ENCODE measurements at regions not wholly inside any gene's neighbourhood (a gene's known extent, or its start where the extent isn't known, plus 50 kb on each side); places are given as distances from the start of the nearest gene placed in this dataset.

GRCh38 chr5:42148813-42149212 is 223.7 kb downstream of the FBXO4 start:
- H3K79me2 ChIP-seq (ENCODE audit: insufficient read depth, low read length): no peaks in the 10 kb centered on the region

More at GRCh38 chr5:42148813-42149212, 223.7 kb downstream of the FBXO4 start:
- Histone ChIP-seq H3T11ph (ENCODE audit: low read length) (no peak overlapping the region), H2BK12ac (ENCODE audit: insufficient read length, low read depth, low read length) (no peak overlapping the region), H4K91ac (ENCODE audit: insufficient read length, low read depth, low read length) (no peak overlapping the region), H2BK20ac (ENCODE audit: low read depth, low read length, poor library complexity, severe bottlenecking) (no peak overlapping the region), H3K27me3 (ENCODE audit: insufficient read depth, low read length) (no peaks in the 10 kb centered on the region), H2AK5ac (ENCODE audit: insufficient read length, low read length) (no peak overlapping the region), H3K23me2 (ENCODE audit: insufficient read length, low read depth, low read length, poor library complexity, severe bottlenecking) (no peaks in the 10 kb centered on the region), H3K4ac (ENCODE audit: low read depth, low read length) (no peak overlapping the region), H4K20me1 (ENCODE audit: control insufficient read depth, insufficient read depth, insufficient read length) (no peaks in the 10 kb centered on the region), H3K9ac (ENCODE audit: extremely low read depth, insufficient read length, low read length) (no peak overlapping the region), H3K4me2 (ENCODE audit: insufficient read depth, insufficient read length, low read length) (no peak overlapping the region), H2BK15ac (ENCODE audit: low read depth, low read length) (no peak overlapping the region), H2BK120ac (ENCODE audit: low read depth, low read length, poor library complexity, severe bottlenecking) (no peak overlapping the region), H3K18ac (ENCODE audit: insufficient read length, low read depth, low read length) (no peak overlapping the region), H3K9me3 (ENCODE audit: control insufficient read depth, low read depth, low read length) (no peaks in the 10 kb centered on the region), H3K79me1 (ENCODE audit: insufficient read depth, low read depth, low read length, poor library complexity, severe bottlenecking) (no peaks in the 10 kb centered on the region), H2BK5ac (ENCODE audit: insufficient read length, low read length) (no peak overlapping the region), H4K5ac (ENCODE audit: insufficient read length, low read depth, low read length) (no peak overlapping the region), H3K23ac (ENCODE audit: insufficient read length, low read depth, low read length) (no peak overlapping the region), H3K14ac (ENCODE audit: insufficient read depth, low read length) (no peak overlapping the region), H3K56ac (ENCODE audit: insufficient read length, low read depth, low read length) (no peak overlapping the region), H3K4me1 (ENCODE audit: insufficient read depth, low read length) (no peaks in the 10 kb centered on the region), H4K8ac (replicated peaks; ENCODE audit: insufficient read length, low read depth, low read length) (no peak overlapping the region), H3K27ac (ENCODE audit: insufficient read length, low read depth, low read length) (no peak overlapping the region), H2AFZ (ENCODE audit: low read length) (no peak overlapping the region)
- no peaks in the 10 kb centered on the region for H3K4me1 Mint-ChIP-seq
- no peak overlapping the region for H3K27ac Mint-ChIP-seq
- H3K4me3 Mint-ChIP-seq: no peak overlapping the region
- H3K36me3 Mint-ChIP-seq (ENCODE audit: insufficient read depth in 1 of 3, low read depth in 3 of 3): peaks cover 17 to 34% (median 25%) of the 10 kb centered on the region in 3 experiments
- H3K27me3 Mint-ChIP-seq (ENCODE audit: low read depth): no peaks in the 10 kb centered on the region; the same call in none of the 2 replicates
- DNase-seq: no peak
- WGBS (ENCODE audit: extremely low coverage, insufficient read length, low lambda C conversion rate): no CpG with 5 or more reads among the region's 1 CpG
- peaks cover 41 to 45% of the 10 kb centered on the region in 2 experiments for H3K9me3 Mint-ChIP-seq
- no peak for TF ChIP-seq CTCF (conservative IDR thresholded peaks at IDR 0.05)
